ENCODE measurements at regions not wholly inside any gene's neighbourhood (a gene's known extent, or its start where the extent isn't known, plus 50 kb on each side); places are given as distances from the start of the nearest gene placed in this dataset.

GRCh38 chr6:23663096-23663495 lies 462.9 kb upstream of the NRSN1 start:
- no peak for TF ChIP-seq GATA3 (IDR thresholded peaks at IDR 0.05; ENCODE audit: low read depth, low read length)
- no peak for TF ChIP-seq GATA2 (IDR thresholded peaks at IDR 0.05; ENCODE audit: low read depth, low read length)
